GM12874 (cell line): ENCODE measurements at regions not wholly inside any gene's neighbourhood (a gene's known extent, or its start where the extent isn't known, plus 50 kb on each side); places are given as distances from the start of the nearest gene placed in this dataset.

Experiments used
- CTCF ChIP-seq: IDR thresholded peaks from 2 replicates; pipeline ENCODE4 v1.5.1; 2011; ENCODE audit warnings: low read depth, mild to moderate bottlenecking, control low read depth, low read length, moderate library complexity; ENCODE audit not compliant: insufficient read depth

- no peak for TF ChIP-seq CTCF
Observed at GRCh38 chr13:67353031-67353430, 122.9 kb upstream of the PCDH9 start.

GRCh38 chr13:67351909-67352308, 121.8 kb upstream of the PCDH9 start:
- no peak for TF ChIP-seq CTCF

GRCh38 chr13:67351114-67351513, 121.0 kb upstream of the PCDH9 start:
- TF ChIP-seq CTCF, result no peak

- TF ChIP-seq CTCF, result no peak
Observed at GRCh38 chr13:67343777-67344176, 113.6 kb upstream of the PCDH9 start.

- TF ChIP-seq CTCF, result no peak
Observed at GRCh38 chr13:67341406-67341805, 111.3 kb upstream of the PCDH9 start.

- TF ChIP-seq CTCF, result no peak
Observed at GRCh38 chr13:67330149-67330548, 100.0 kb upstream of the PCDH9 start.

GRCh38 chr13:67328895-67329294, 98.8 kb upstream of the PCDH9 start:
- TF ChIP-seq CTCF, result no peak

GRCh38 chr13:67318860-67319259, 88.7 kb upstream of the PCDH9 start:
- TF ChIP-seq CTCF, result no peak
